ENCODE measurements at regions not wholly inside any gene's neighbourhood (a gene's known extent, or its start where the extent isn't known, plus 50 kb on each side); places are given as distances from the start of the nearest gene placed in this dataset.
"Not testable (repeated sequence)": the region's sequence is repeated elsewhere in the genome, so short reads cannot be mapped to it uniquely, and the experiment has no call there.

GRCh38 chr2:133986081-133986837, 267.6 kb upstream of the MGAT5 start:
- no peak for FAIRE-seq

- FAIRE-seq, result no peak
Observed at GRCh38 chr2:133986881-133987795, 266.7 kb upstream of the MGAT5 start.

DNA sequence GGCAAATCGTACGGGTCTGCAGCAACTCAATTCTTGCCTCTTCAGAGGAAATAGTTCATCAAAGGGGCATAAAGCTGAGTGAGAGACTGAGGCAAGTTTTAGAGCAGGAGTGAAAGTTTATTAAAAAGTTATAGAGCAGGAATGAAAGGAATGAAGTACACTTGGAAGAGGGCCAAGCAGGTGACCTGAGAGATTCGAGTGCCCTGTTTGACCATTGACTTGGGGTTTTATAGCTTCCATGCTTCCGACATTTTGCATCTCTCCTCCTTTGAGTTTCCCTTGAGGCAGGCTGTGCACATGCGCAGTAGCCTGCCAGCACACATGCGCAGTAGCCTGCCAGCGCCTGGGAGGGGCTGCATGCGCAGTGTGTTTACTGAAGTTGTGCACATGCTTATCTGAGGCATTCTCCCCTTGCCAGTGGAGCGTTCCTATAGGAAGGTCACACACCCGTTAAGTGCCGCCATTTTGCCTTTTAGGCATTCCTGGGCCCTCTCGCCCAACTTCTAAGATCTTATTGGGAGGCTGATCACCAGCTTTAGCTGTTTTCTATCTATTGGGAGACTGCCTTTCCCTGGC, 265.5 kb upstream of the MGAT5 start:
- no peak for FAIRE-seq

- FAIRE-seq, result no peak
Observed at GRCh38 chr2:133991606-133992168, 262.2 kb upstream of the MGAT5 start.

GRCh38 chr2:133992454-133992853, 261.4 kb upstream of the MGAT5 start:
- no peak for FAIRE-seq

DNA sequence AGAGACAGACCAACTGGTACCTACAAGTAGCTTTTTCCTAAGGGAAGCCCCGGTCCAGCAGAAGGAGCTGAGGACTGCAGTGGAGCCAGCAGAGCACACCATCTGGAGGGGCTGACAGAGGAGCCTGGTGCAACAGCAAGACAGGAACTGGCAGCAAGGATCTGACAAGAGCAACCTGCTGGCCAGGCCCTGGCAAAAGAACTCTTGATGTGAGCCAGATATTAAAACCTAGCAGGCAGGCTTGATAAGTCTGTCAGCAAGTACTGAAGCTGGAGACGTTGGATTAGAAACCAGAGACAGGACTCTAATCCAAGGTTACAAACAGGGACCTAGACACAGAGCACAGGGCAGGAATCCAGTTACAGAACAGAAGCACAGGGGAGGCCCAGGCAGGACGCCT, 260.7 kb upstream of the MGAT5 start:
- FAIRE-seq, result no peak

DNA sequence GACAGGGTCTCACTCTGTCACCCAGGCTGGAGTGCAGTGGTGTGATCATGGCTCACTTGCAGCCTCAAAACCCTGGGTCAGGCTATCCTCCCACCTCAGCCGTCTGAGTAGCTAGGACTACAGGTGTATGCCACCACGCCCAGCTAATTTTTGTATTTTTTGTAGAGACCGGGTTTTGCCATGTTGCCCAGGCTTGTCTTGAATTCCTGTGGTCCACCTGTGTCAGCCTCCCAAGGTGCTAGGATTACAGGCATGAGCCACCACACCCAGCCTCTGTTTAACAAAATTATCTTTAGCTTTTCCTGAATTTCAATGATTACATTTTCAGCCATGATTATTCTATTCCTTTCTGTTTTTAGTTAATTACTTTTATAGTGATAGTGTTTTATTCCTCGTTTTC, 255.1 kb upstream of the MGAT5 start:
- not testable (repeated sequence) for FAIRE-seq

DNA sequence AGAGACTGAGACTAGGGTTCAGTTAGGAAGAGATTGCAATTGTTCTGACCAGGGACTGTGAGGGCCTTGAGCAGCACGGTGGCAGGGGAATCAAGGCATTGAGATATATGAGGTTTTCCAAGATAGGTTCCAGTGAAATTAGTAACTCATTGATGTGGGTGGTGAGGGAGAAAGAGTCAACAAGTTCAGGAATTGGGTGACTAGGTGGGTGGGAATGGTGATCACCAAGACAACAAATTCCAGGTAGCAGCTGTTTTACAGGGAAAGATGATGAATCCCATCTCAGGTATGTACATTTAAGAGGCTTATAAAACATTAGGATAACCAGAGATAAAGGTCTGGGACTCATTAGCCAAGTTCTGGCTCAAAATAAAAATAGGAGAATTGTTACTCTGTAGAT, 251.5 kb upstream of the MGAT5 start:
- no peak for FAIRE-seq

GRCh38 chr2:134002921-134003320, 251.0 kb upstream of the MGAT5 start:
- no peak for FAIRE-seq

- FAIRE-seq, result no peak
Observed at GRCh38 chr2:134004467-134004866, 249.4 kb upstream of the MGAT5 start.

- FAIRE-seq, result no peak
Observed at GRCh38 chr2:134008837-134009236, 245.0 kb upstream of the MGAT5 start.

DNA sequence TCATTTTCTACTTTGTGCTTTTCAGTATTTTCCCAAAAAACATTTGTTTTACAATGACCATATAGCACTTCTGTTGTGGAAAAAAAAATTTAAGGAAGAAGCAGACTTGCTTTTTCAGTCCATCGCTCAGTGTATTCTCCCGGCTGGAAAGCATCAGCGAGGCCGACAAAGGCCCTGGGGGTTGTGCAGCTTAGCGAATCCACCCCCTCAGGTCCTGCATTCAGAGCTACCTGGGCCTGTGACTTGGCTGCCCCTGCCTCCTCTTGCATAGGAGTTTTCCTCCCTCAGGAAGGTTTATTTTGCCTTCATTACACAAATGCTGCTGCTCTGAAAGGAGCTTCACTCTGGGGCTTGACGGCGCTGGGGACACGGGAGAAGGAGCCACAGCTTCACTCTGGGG, 244.4 kb upstream of the MGAT5 start:
- FAIRE-seq, result no peak

GRCh38 chr2:134009906-134010305, 244.0 kb upstream of the MGAT5 start:
- FAIRE-seq, result not testable (repeated sequence)

DNA sequence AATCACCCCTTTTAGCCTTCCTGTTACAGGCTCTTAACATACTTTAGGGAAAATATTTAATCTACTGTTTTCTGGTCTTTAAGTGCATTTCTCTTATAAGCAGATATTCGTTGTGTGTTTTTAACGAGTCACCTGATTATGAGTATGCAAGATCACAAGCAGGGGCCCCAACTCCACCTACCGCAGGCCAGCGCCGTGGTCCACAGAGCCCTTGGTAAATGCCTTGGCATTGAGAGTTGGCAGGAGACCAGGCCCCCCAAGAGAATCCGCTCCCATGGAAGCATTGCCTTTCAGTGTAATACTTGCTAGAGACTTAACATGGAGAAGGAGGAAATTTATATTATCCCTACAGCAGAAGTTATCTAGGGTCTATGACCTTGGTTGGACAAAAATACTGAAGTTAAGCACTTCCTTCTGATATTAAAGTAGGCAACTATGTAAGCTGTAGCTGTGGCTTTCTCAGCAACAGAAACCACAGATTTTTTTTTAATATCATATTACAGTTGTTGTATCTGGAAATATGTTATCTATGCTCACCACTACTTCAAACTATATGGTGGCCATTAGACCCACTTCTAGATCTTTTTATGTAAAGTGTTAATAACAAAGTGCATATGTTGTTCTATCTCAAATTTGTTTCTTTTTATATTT, 241.8 kb upstream of the MGAT5 start:
- no peak for FAIRE-seq

DNA sequence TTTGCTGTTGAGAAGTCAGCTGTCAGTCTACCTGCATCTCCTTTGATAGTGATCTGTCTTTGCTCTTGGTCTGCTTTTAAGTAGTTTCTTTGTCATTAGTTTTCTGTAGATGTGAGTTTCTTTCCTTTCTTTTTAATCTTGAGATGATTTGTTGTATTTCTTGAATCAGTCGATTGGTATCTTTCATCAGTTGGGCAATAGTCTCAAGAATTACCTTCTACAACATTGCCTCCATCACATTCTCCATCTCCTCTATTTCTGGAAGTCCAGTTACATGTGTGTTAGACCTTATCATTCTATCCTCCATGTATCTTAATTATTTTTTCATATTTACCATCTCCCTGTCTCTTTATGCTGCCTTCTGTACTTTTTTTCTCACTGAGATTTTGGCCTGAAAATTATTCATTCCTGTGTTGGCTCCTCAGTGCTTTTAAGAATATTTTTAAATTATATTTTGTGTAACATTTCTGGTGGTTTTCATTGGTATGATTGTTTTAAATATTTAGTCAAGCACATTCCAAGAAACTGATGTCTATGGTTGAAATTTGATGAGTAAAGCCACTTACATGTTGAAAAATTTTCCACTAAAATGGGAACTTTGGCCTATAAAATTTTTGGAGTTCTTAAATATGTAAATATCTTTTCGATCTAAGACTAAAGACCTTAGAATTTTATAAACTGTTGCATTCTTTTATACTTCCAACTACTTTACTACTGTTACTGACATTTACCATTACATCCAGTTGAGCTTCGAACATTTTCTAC, 239.5 kb upstream of the MGAT5 start:
- no peak for FAIRE-seq

GRCh38 chr2:134019871-134020270, 234.0 kb upstream of the MGAT5 start:
- FAIRE-seq, result no peak

DNA sequence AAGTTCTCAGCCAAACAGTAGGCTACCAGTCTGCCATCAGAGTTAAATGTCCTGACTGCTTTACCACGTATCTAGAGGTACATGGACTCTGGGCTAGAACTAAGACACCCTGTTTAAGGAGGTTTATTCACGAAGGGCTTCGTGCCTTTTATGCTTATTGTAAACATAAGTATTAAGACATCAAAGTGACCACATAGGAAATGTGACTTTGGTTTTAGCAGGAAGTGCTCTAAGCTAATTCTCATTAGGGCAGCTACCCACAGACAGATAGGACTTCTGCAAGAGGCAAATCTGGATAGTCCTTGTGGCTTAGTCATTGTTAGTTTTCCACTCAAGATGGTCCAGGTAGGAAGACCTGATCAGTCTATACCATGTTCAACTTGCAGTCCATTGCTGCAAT, 233.3 kb upstream of the MGAT5 start:
- FAIRE-seq, result no peak

GRCh38 chr2:134021830-134022524, 231.9 kb upstream of the MGAT5 start:
- FAIRE-seq, result no peak

DNA sequence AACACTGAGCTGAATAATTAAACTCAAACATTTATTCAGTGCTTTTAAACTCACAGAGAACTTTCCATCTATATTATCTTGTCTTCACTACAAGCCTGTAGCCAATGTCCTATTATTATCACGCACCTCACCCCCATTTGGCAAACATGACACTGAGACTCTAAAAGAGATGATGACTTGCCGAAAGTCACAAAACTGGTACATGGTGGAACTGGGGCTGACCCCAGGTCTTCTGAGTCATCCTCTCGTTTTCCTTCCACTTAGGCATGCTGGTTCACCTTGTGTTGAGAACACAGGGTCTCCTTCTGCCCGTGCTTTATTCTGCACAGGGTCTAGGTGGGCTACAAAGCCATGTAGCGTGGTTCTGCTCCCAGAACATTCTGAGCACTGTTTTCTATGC, 230.0 kb upstream of the MGAT5 start:
- no peak for FAIRE-seq

GRCh38 chr2:134027980-134028379, 225.9 kb upstream of the MGAT5 start:
- FAIRE-seq, result no peak

GRCh38 chr2:134029418-134029817, 224.5 kb upstream of the MGAT5 start:
- FAIRE-seq, result no peak
